ENCODE measurements at regions not wholly inside any gene's neighbourhood (a gene's known extent, or its start where the extent isn't known, plus 50 kb on each side); places are given as distances from the start of the nearest gene placed in this dataset.
A peak's percentile ranks its signal among the peaks of the same experiment; 100 is the strongest.

DNA sequence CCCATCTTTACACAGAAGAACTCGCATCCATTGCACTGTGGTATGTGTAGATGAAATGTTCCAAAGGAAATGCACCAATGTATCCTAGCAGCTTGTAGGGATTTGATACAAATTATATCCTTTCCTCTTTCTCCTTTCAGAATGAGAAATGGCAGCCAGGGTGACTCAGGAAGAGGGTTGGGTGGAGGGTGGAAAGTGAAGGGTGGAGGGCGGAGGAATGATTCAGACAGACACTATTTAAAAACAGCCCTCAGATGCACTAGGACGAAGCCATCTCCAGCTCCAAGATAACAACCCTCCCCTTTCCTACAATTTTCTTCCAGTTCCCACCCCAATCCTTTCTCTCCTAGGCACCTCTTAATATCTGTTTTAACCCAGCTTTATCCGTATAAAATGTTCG, 96.2 kb upstream of the STK39 start:
- Histone ChIP-seq H3K36me3 (ENCODE audit: control insufficient read depth, insufficient read depth, low read length, severe bottlenecking) (no peaks in the 10 kb centered on the region), H3K4me1 (ENCODE audit: control insufficient read depth, insufficient read depth, low read length) (peaks cover 4% of the 10 kb centered on the region)
- peak; percentile 36 for DNase-seq (ENCODE audit: low read depth)

DNA sequence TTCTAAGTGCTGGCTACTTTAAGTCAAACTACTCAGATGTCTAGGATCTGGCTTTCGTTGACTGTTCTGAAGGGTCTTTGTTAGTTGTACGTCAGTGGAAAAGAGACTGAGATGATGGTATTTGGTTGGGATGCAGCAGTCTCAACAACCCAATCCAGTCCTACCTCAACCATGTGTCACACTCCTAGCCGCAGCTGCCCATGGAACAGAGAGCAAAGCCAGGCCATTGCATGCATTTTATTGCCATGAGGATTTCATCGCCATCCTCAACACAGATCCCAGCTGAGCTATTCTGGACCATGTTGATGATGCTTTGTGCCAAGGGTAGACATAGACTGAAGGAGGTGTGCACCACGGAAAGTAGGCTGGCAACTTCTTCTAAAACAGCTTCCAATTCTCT, 97.3 kb upstream of the STK39 start:
- DNase-seq (ENCODE audit: low read depth) = no peak
- H3K4me3 ChIP-seq (ENCODE audit: low read length) = no peak overlapping the region
- no peaks in the 10 kb centered on the region for H3K36me3 ChIP-seq (ENCODE audit: control insufficient read depth, insufficient read depth, low read length, severe bottlenecking)

More for the DNA sequence above, 96.2 kb upstream of the STK39 start:
- no peak overlapping the region for H3K9ac ChIP-seq (ENCODE audit: low read length)
- no peaks in the 10 kb centered on the region for H3K27me3 ChIP-seq (replicated peaks; ENCODE audit: control insufficient read depth, insufficient read depth, low read length)
- no peaks in the 10 kb centered on the region for H3K9me3 ChIP-seq (ENCODE audit: control insufficient read depth, low read length)
- no peak overlapping the region for H3K4me3 ChIP-seq (ENCODE audit: low read length)

DNA sequence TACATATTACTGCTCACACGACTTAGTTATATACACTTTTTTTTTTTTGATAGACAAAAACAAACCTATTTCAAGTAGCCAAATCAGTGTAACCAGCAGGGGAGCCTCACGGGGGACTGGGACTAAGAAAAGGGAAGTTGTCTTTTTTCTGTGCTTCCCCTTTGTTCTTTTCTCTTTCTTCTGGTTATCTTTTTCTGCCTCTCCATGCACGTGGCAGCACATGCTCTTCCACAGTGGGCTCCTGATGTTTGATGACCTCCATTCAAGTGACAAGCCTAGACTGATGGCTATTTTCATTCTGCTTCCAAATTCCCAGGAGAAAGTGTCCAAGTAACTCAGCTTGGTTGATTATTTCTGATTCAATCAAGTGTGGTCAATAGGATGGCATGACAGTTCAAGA, 98.2 kb upstream of the STK39 start:
- H3K36me3 ChIP-seq (ENCODE audit: control insufficient read depth, insufficient read depth, low read length, severe bottlenecking) = no peaks in the 10 kb centered on the region
- no peaks in the 10 kb centered on the region for H3K9me3 ChIP-seq (ENCODE audit: control insufficient read depth, low read length)
- no peak overlapping the region for H3K9ac ChIP-seq (ENCODE audit: low read length)
- no peak for DNase-seq (ENCODE audit: low read depth)
- no peaks in the 10 kb centered on the region for H3K27me3 ChIP-seq (replicated peaks; ENCODE audit: control insufficient read depth, insufficient read depth, low read length)
- peaks cover 4% of the 10 kb centered on the region for H3K4me1 ChIP-seq (ENCODE audit: control insufficient read depth, insufficient read depth, low read length)
- H3K4me3 ChIP-seq (ENCODE audit: low read length) = no peak overlapping the region

More for the DNA sequence above, 97.3 kb upstream of the STK39 start:
- Histone ChIP-seq H3K27me3 (replicated peaks; ENCODE audit: control insufficient read depth, insufficient read depth, low read length) (no peaks in the 10 kb centered on the region), H3K9ac (ENCODE audit: low read length) (no peak overlapping the region), H3K9me3 (ENCODE audit: control insufficient read depth, low read length) (no peaks in the 10 kb centered on the region), H3K4me1 (ENCODE audit: control insufficient read depth, insufficient read depth, low read length) (peaks cover 4% of the 10 kb centered on the region)

DNA sequence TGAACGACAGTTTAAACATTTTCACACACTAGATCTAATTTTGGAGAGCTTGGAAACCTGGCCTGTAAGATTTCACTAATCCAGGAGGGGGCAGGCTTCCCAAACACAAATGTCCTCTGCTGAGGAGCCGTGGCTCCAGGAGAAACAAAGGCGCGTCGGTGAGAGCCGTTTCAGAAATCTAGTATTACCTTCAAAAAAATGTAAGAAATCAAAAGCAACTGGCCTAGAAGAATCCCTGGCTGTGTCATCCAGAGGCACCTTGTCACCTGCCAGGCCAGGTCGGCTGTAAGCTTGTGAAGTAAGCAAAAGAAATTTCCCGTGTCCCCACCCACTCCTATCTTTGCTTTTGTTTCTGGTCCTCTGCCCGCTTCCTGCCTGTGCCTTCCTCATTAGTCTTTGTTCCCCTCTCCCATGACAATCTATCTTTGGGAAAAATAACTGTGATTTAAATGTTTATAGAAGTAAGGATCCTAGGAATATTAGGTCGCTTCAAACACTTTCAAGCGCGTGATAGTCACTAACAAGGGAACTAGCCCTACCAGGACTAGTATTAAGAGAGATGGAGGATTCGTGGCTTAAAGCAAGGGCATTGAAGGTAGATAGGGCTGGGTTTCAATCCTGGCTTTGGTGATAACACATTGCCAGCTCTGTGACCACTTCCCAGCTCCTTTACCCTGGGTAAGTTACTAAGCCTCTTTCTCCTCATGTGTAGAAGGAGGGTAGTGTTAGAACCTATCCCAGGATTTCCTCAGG, 99.5 kb upstream of the STK39 start:
- H3K27me3 ChIP-seq (replicated peaks; ENCODE audit: control insufficient read depth, insufficient read depth, low read length) = no peaks in the 10 kb centered on the region
- peak; percentile 91 for DNase-seq (ENCODE audit: low read depth)
- no peaks in the 10 kb centered on the region for H3K9me3 ChIP-seq (ENCODE audit: control insufficient read depth, low read length)
- H3K4me3 ChIP-seq (ENCODE audit: low read length) = peak overlapping the region; percentile 85
- H3K36me3 ChIP-seq (ENCODE audit: control insufficient read depth, insufficient read depth, low read length, severe bottlenecking) = no peaks in the 10 kb centered on the region
- H3K9ac ChIP-seq (ENCODE audit: low read length) = peak overlapping the region; percentile 76
- peaks cover 4% of the 10 kb centered on the region for H3K4me1 ChIP-seq (ENCODE audit: control insufficient read depth, insufficient read depth, low read length)

DNA sequence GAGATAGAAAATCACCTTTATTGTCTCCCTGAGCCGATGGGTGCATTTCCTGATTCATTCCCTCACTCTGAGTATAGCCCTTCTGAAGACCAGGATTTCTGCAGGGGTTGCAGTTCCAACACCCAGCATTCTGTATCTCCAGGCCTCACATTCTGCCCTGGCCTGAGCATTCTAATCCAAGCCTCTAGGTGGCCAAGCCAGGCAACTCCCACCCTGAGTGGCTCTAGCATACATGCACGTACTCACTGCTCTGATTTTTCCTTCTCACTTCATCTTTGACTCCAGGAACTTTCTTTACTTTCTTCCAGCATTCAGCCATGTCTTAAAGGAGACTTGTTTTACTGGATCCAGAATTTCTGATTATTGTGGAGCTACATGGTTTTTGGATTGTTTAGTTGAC, 100.7 kb upstream of the STK39 start:
- Histone ChIP-seq H3K9ac (ENCODE audit: low read length) (no peak overlapping the region), H3K36me3 (ENCODE audit: control insufficient read depth, insufficient read depth, low read length, severe bottlenecking) (no peaks in the 10 kb centered on the region), H3K27me3 (replicated peaks; ENCODE audit: control insufficient read depth, insufficient read depth, low read length) (no peaks in the 10 kb centered on the region), H3K4me3 (ENCODE audit: low read length) (no peak overlapping the region), H3K4me1 (ENCODE audit: control insufficient read depth, insufficient read depth, low read length) (peaks cover 4% of the 10 kb centered on the region), H3K9me3 (ENCODE audit: control insufficient read depth, low read length) (peaks cover 3% of the 10 kb centered on the region)
- DNase-seq (ENCODE audit: low read depth) = peak; percentile 59

DNA sequence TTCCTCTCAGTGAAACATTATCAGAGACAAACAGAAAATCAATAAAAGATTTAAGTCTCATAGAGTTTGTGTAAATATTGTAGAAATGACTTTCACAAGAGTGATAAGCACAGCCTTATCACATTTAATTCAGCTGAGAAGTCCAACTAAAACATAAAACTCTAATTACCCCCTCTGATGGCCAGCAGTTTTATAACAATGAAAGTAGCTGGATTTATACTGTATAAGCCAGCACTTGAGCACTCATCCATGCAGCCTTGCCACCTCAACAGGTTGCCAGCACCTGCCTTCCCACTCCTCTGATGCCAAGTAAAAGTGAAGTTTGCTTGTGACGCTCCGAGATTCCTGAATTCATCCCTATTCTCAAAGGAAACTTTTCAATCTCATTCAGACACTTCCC, 103.0 kb upstream of the STK39 start:
- Histone ChIP-seq H3K4me1 (ENCODE audit: control insufficient read depth, insufficient read depth, low read length) (no peaks in the 10 kb centered on the region), H3K4me3 (ENCODE audit: low read length) (no peak overlapping the region), H3K36me3 (ENCODE audit: control insufficient read depth, insufficient read depth, low read length, severe bottlenecking) (no peaks in the 10 kb centered on the region), H3K27me3 (replicated peaks; ENCODE audit: control insufficient read depth, insufficient read depth, low read length) (no peaks in the 10 kb centered on the region), H3K9me3 (ENCODE audit: control insufficient read depth, low read length) (peaks cover 8% of the 10 kb centered on the region), H3K9ac (ENCODE audit: low read length) (no peak overlapping the region)
- peak; percentile 30 for DNase-seq (ENCODE audit: low read depth)

DNA sequence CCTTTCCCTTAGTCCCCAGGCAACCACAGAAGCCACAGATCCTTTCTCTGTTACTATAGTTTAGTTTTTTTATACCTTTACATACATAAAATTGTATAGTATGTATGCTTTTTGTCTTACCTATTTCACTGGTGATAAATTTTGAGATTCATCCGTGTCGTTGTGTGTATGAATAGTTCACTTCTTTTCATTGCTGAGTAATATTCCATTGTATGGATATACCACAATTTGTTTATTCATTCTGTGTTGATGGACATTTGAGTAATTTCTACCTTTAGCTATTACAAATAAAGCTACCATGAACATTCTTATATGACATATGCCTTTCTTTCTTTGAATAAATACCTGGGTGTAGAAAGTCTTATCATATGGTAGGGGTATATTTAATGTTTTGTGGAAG, 102.8 kb upstream of the CERS6 start:
- Histone ChIP-seq H3K36me3 (ENCODE audit: control insufficient read depth, insufficient read depth, low read length, severe bottlenecking) (no peaks in the 10 kb centered on the region), H3K27me3 (replicated peaks; ENCODE audit: control insufficient read depth, insufficient read depth, low read length) (no peaks in the 10 kb centered on the region)

DNA sequence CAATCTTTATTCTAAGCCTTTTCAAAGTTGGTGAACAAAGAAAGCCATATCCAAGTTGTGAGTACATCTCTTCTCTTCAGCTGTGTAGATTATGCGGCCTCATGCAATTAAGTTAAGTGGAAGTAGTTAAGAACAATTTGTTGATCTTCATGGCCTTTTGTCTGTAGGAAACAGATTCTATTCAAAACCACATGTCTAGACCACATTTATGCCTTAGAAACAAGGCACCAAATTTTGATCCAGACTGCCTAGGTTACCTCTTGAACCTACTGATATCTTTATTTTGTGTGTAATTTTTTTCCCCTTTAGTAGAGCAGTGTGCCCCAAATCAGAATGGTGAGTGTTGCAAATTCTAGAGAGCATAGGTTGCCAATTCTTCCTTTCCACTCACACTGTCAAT, 101.6 kb upstream of the CERS6 start:
- Histone ChIP-seq H3K27me3 (replicated peaks; ENCODE audit: control insufficient read depth, insufficient read depth, low read length) (no peaks in the 10 kb centered on the region), H3K9me3 (ENCODE audit: control insufficient read depth, low read length) (peaks cover 8% of the 10 kb centered on the region), H3K4me3 (ENCODE audit: low read length) (no peak overlapping the region), H3K4me1 (ENCODE audit: control insufficient read depth, insufficient read depth, low read length) (no peaks in the 10 kb centered on the region), H3K9ac (ENCODE audit: low read length) (no peak overlapping the region), H3K36me3 (ENCODE audit: control insufficient read depth, insufficient read depth, low read length, severe bottlenecking) (no peaks in the 10 kb centered on the region)
- DNase-seq (ENCODE audit: low read depth) = no peak

More for the DNA sequence above, 102.8 kb upstream of the CERS6 start:
- no peaks in the 10 kb centered on the region for H3K4me1 ChIP-seq (ENCODE audit: control insufficient read depth, insufficient read depth, low read length)
- no peak overlapping the region for H3K4me3 ChIP-seq (ENCODE audit: low read length)
- no peak overlapping the region for H3K9ac ChIP-seq (ENCODE audit: low read length)
- peaks cover 8% of the 10 kb centered on the region for H3K9me3 ChIP-seq (ENCODE audit: control insufficient read depth, low read length)
- no peak for DNase-seq (ENCODE audit: low read depth)

DNA sequence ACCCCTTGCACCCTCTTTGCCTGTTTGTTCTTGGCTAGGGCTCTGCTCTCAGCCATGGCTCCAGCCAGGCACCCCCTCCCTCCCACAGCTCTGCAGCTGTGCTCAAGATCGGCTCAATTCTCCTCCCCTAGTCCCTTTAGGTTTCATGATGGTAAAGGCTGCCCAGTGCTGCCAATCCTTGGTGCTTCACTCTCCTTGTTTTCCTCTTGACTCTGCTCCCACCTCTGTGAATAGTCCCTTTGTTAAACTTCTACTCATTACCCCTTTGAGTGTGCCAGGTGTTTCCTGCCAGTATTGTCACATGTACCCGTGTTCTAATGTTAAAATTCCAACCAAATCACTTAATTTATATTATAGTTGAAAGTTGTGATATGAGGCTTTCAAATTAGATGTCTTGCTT, 101.0 kb upstream of the CERS6 start:
- Histone ChIP-seq H3K4me3 (ENCODE audit: low read length) (no peak overlapping the region), H3K36me3 (ENCODE audit: control insufficient read depth, insufficient read depth, low read length, severe bottlenecking) (no peaks in the 10 kb centered on the region), H3K27me3 (replicated peaks; ENCODE audit: control insufficient read depth, insufficient read depth, low read length) (no peaks in the 10 kb centered on the region), H3K9ac (ENCODE audit: low read length) (no peak overlapping the region), H3K9me3 (ENCODE audit: control insufficient read depth, low read length) (peaks cover 8% of the 10 kb centered on the region), H3K4me1 (ENCODE audit: control insufficient read depth, insufficient read depth, low read length) (no peaks in the 10 kb centered on the region)
- no peak for DNase-seq (ENCODE audit: low read depth)

DNA sequence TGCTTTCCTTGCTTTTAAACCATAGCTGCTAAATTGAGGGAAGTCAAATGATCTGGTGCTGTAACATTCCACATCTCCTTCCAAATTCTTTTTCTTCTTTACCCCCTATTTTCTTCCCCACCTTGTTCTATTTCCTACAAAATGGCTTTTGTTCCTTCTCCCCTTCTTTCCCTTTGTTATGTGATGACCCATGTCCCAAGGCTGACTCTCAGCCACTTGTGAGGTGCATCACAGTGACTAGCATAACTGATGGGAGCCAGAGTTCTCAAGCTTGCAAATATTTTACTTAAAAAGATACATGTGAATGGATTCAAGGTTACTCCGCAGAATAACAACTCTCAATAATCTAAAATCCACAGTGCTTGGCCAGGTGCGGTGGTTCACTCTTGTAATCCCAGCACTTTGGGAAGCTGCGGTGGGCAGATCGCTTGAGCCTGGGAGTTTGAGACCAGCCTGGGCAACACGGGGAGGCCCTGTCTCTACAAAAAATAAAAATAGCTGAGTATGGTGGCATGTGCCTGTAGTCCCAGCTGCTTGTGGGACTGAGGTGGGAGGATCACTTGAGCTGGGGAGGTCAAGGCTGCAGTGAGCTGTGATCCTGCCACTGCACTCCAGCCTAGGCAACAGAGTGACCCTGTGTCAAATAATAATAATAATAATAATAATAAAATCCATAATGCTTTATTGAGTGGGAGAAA, 100.1 kb upstream of the CERS6 start:
- no peaks in the 10 kb centered on the region for H3K27me3 ChIP-seq (replicated peaks; ENCODE audit: control insufficient read depth, insufficient read depth, low read length)
- no peak overlapping the region for H3K9ac ChIP-seq (ENCODE audit: low read length)
- no peak for DNase-seq (ENCODE audit: low read depth)
- peaks cover 8% of the 10 kb centered on the region for H3K9me3 ChIP-seq (ENCODE audit: control insufficient read depth, low read length)
- H3K36me3 ChIP-seq (ENCODE audit: control insufficient read depth, insufficient read depth, low read length, severe bottlenecking) = no peaks in the 10 kb centered on the region
- no peak overlapping the region for H3K4me3 ChIP-seq (ENCODE audit: low read length)
- H3K4me1 ChIP-seq (ENCODE audit: control insufficient read depth, insufficient read depth, low read length) = no peaks in the 10 kb centered on the region

DNA sequence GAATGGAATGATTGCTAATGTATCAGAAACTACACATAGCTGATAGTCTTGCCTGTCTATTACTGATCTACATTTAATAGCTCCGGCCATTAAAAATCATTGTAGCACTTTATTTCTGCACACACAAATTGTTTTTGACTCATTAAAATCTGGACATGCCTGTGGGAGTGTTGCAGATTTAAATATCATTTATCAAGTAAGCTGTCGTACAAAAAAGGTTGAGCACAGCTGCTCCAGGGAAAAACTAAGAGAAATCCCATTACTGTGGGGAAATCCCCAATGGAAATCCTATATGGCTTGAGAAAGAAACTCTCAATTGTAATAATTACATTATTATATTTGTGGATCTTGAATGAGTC, 99.6 kb upstream of the CERS6 start:
- Histone ChIP-seq H3K27me3 (replicated peaks; ENCODE audit: control insufficient read depth, insufficient read depth, low read length) (no peaks in the 10 kb centered on the region), H3K9me3 (ENCODE audit: control insufficient read depth, low read length) (peaks cover 8% of the 10 kb centered on the region), H3K4me3 (ENCODE audit: low read length) (no peak overlapping the region), H3K36me3 (ENCODE audit: control insufficient read depth, insufficient read depth, low read length, severe bottlenecking) (no peaks in the 10 kb centered on the region), H3K4me1 (ENCODE audit: control insufficient read depth, insufficient read depth, low read length) (no peaks in the 10 kb centered on the region), H3K9ac (ENCODE audit: low read length) (no peak overlapping the region)
- no peak for DNase-seq (ENCODE audit: low read depth)

Measured in adipocyte (in vitro differentiated cells).